CD14-positive monocyte (primary cell): ENCODE measurements at regions not wholly inside any gene's neighbourhood (a gene's known extent, or its start where the extent isn't known, plus 50 kb on each side); places are given as distances from the start of the nearest gene placed in this dataset.

Experiments
- DNase-seq, 3 donors: peaks; one replicate each; pipeline ENCODE4 v3.0.0-alpha.2; 2011 to 2022
- H2AFZ ChIP-seq: 2 replicates; pipeline ENCODE4 v1.6.0; 2012; ENCODE audit warnings: mild to moderate bottlenecking, low read depth, low read length, inconsistent platforms; ENCODE audit not compliant: insufficient read depth, poor library complexity, severe bottlenecking
- H3K27ac ChIP-seq, 2 donors: 1 replicate in 1 of 2; 2 replicates in 1 of 2; pipeline ENCODE4 v1.5.1; 2012 to 2013; ENCODE audit warnings: low read length in 2 of 2, control low read depth in 1 of 2, inconsistent platforms in 1 of 2, low read depth in 1 of 2, mild to moderate bottlenecking in 1 of 2
- H3K27me3 ChIP-seq, 2 donors: one replicate each; pipeline versions ENCODE4 v1.6.0 to v1.6.1; 2011 to 2013; ENCODE audit warnings: low read length in 2 of 2; ENCODE audit not compliant: control insufficient read depth in 2 of 2, insufficient read depth in 2 of 2
- H3K36me3 ChIP-seq, 2 donors: replicated peaks in 1 of 2; 1 replicate in 1 of 2; 2 replicates in 1 of 2; pipeline versions ENCODE4 v1.5.1 to v1.6.1; 2012 to 2013; ENCODE audit warnings: low read length in 2 of 2, control low read depth in 1 of 2, inconsistent platforms in 1 of 2, mild to moderate bottlenecking in 1 of 2; ENCODE audit not compliant: insufficient read depth in 2 of 2, control insufficient read depth in 1 of 2
- H3K4me1 ChIP-seq, 2 donors: 1 replicate in 1 of 2; 2 replicates in 1 of 2; pipeline versions ENCODE4 v1.5.1 to v1.6.1; 2012 to 2013; ENCODE audit warnings: low read length in 2 of 2, control low read depth in 1 of 2, inconsistent platforms in 1 of 2, mild to moderate bottlenecking in 1 of 2, moderate library complexity in 1 of 2; ENCODE audit not compliant: insufficient read depth in 2 of 2, control insufficient read depth in 1 of 2
- H3K4me2 ChIP-seq: replicated peaks from 2 replicates; pipeline ENCODE3; 2012; ENCODE audit warnings: low read length, moderate library complexity, mild to moderate bottlenecking; ENCODE audit not compliant: poor library complexity, severe bottlenecking; ENCODE audit errors: extremely low read depth
- H3K4me3 ChIP-seq, 3 experiments: fragments of 200-600 bp in 1 of 3; sonication (generic) in 1 of 3; replicated peaks in 1 of 3; 1 replicate in 2 of 3; 2 replicates in 1 of 3; pipeline ENCODE4 v1.5.1; 2011 to 2013; ENCODE audit warnings: low read length in 3 of 3, mild to moderate bottlenecking in 3 of 3, control low read depth in 2 of 3, low read depth in 2 of 3, inconsistent platforms in 1 of 3, moderate library complexity in 1 of 3
- H3K79me2 ChIP-seq: 2 replicates; pipeline ENCODE4 v1.6.0; 2012; ENCODE audit warnings: mild to moderate bottlenecking, control low read depth, inconsistent platforms, low read length, moderate library complexity; ENCODE audit not compliant: insufficient read depth
- H3K9ac ChIP-seq: 2 replicates; pipeline ENCODE4 v1.6.0; 2017; ENCODE audit warnings: low read length, mild to moderate bottlenecking; ENCODE audit not compliant: insufficient read depth, poor library complexity, severe bottlenecking
- H3K9me3 ChIP-seq, 2 donors: replicated peaks in 1 of 2; 1 replicate in 1 of 2; 2 replicates in 1 of 2; pipeline versions ENCODE4 v1.5.1 to v1.6.1; 2012 to 2013; ENCODE audit warnings: low read length in 2 of 2, control low read depth in 1 of 2; ENCODE audit not compliant: control insufficient read depth in 1 of 2, insufficient read depth in 1 of 2
- H4K20me1 ChIP-seq: 2 replicates; pipeline ENCODE4 v1.6.0; 2012; ENCODE audit warnings: mild to moderate bottlenecking, low read length, control low read depth, moderate library complexity; ENCODE audit not compliant: insufficient read depth
- H3K27ac Mint-ChIP-seq, 7 donors: one replicate each; pipeline ENCODE4 v1.8.0; 2020; ENCODE audit warnings: mild to moderate bottlenecking in 7 of 7, mixed read lengths in 7 of 7, moderate library complexity in 6 of 7, inconsistent platforms in 2 of 7
- H3K27me3 Mint-ChIP-seq, 3 donors: one replicate each; pipeline ENCODE4 v1.8.0; 2021 to 2022; ENCODE audit warnings: low read depth in 3 of 3, mild to moderate bottlenecking in 3 of 3, mixed read lengths in 3 of 3, moderate library complexity in 3 of 3, inconsistent platforms in 1 of 3
- H3K36me3 Mint-ChIP-seq, 2 donors: one replicate each; pipeline ENCODE4 v1.8.0; 2020; ENCODE audit warnings: mixed read lengths in 2 of 2, inconsistent platforms in 1 of 2, mild to moderate bottlenecking in 1 of 2
- H3K4me1 Mint-ChIP-seq: one replicate; pipeline ENCODE4 v1.8.0; 2020; ENCODE audit warnings: mild to moderate bottlenecking, mixed read lengths
- H3K4me3 Mint-ChIP-seq, 2 donors: one replicate each; pipeline ENCODE4 v1.8.0; 2020; ENCODE audit warnings: mild to moderate bottlenecking in 2 of 2, mixed read lengths in 2 of 2, moderate library complexity in 1 of 2
- H3K9me3 Mint-ChIP-seq, 7 donors: one replicate each; pipeline ENCODE4 v1.8.0; 2020 to 2022; ENCODE audit warnings: mixed read lengths in 7 of 7, mild to moderate bottlenecking in 6 of 7, moderate library complexity in 6 of 7, inconsistent platforms in 2 of 7
- WGBS: methylation state at CpG from one replicate; pipeline ENCODE4 v1.1.5; 2013; ENCODE audit warnings: missing lambda C conversion rate; ENCODE audit not compliant: insufficient coverage; 5-methylcytosine and 5-hydroxymethylcytosine counted together
- intact Hi-C, 2 donors: fragments of 100-400 bp; cut with micrococcal nuclease; formaldehyde crosslinking; loops; one replicate each; pipeline versions ENCODE4 v1.15.0 to v1.15.1; 2023
- TF ChIP-seq, protein P1 (sequence below): fragments of 200-600 bp; IDR thresholded peaks from one replicate; pipeline ENCODE4 v1.8.0; 2022; ENCODE audit warnings: antibody characterized with exemption, mild to moderate bottlenecking

DNA sequence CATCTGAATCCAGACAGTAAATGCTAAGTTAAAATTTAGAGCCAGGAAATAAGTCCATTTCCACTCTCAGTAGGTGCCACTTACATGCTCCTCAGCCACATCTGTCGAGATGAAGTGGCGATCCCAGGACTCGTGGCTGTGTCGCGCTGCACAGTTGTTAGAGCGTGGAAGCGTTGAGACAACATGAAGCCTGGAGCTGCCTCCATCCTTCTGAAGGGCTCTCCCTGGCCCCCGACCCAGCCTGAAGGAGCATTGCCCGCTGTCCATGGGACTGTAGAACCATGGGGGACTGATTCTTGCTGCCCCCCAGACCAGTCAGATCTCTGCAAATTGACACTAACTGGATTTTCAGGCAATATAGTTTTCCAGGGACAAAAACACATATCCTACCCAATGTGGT, 58.9 kb downstream of the IRX1 start:
- Mint-ChIP-seq H3K27ac (no peak overlapping the region), H3K36me3 (no peaks in the 10 kb centered on the region), H3K4me3 (no peak overlapping the region), H3K4me1 (no peaks in the 10 kb centered on the region), H3K27me3 (peaks cover 0 to 2% (median 1%) of the 10 kb centered on the region in 3 donors), H3K9me3 (peaks cover 1 to 13% (median 4%) of the 10 kb centered on the region in 7 donors)
- TF ChIP-seq, protein P1, sequence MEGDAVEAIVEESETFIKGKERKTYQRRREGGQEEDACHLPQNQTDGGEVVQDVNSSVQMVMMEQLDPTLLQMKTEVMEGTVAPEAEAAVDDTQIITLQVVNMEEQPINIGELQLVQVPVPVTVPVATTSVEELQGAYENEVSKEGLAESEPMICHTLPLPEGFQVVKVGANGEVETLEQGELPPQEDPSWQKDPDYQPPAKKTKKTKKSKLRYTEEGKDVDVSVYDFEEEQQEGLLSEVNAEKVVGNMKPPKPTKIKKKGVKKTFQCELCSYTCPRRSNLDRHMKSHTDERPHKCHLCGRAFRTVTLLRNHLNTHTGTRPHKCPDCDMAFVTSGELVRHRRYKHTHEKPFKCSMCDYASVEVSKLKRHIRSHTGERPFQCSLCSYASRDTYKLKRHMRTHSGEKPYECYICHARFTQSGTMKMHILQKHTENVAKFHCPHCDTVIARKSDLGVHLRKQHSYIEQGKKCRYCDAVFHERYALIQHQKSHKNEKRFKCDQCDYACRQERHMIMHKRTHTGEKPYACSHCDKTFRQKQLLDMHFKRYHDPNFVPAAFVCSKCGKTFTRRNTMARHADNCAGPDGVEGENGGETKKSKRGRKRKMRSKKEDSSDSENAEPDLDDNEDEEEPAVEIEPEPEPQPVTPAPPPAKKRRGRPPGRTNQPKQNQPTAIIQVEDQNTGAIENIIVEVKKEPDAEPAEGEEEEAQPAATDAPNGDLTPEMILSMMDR, result no peak
- Histone ChIP-seq H3K79me2 (no peaks in the 10 kb centered on the region), H4K20me1 (no peaks in the 10 kb centered on the region), H3K4me3 (no peak overlapping the region), H3K4me1 (no peaks in the 10 kb centered on the region), H3K27me3 (no peaks in the 10 kb centered on the region), H2AFZ (no peak overlapping the region), H3K27ac (no peak overlapping the region), H3K9me3 (peaks cover 0 to 12% of the 10 kb centered on the region in 2 donors), H3K36me3 (no peaks in the 10 kb centered on the region), H3K4me2 (no peak overlapping the region), H3K9ac (no peak overlapping the region)
- 88% methylated on average over 9 of the region's 9 CpGs for WGBS
- intact Hi-C loops, result no loop called here
- DNase-seq, result no peak

DNA sequence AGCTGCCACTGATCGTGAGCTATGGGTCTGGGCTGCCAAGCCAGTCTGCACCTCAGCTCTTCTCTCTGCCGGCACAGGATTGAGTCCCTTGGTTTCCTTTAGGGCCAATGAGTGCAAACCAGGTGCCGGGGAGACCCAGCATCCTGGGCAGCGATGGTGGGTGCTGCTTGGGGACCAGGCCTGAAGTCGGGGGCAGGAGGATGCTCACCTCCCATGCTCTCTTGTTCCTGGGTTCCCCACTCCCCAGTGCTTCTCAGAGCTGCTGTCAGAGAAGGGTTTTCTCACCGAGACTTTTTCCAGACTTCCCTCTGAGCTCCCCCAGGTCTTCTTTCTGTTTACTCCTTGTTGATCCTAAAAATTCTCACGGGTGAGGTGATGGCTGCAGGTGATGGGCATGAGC, 61.2 kb downstream of the IRX1 start:
- Histone ChIP-seq H3K27me3 (no peaks in the 10 kb centered on the region), H3K4me1 (no peaks in the 10 kb centered on the region), H3K27ac (no peak overlapping the region), H3K9me3 (peaks cover 0 to 7% of the 10 kb centered on the region in 2 donors), H3K36me3 (no peaks in the 10 kb centered on the region), H3K4me3 (no peak overlapping the region), H3K4me2 (no peak overlapping the region), H4K20me1 (no peaks in the 10 kb centered on the region), H3K79me2 (no peaks in the 10 kb centered on the region), H3K9ac (no peak overlapping the region), H2AFZ (no peak overlapping the region)
- H3K27ac Mint-ChIP-seq, result no peak overlapping the region
- H3K4me3 Mint-ChIP-seq, result no peak overlapping the region
- H3K36me3 Mint-ChIP-seq, result no peaks in the 10 kb centered on the region
- intact Hi-C loops, result no loop called here
- TF ChIP-seq, protein P1, result no peak
- H3K9me3 Mint-ChIP-seq, result peaks cover 0 to 6% (median 3%) of the 10 kb centered on the region in 7 donors
- peaks cover 0 to 2% (median 1%) of the 10 kb centered on the region in 3 donors for H3K27me3 Mint-ChIP-seq
- no peaks in the 10 kb centered on the region for H3K4me1 Mint-ChIP-seq
- 78% methylated on average over 5 of the region's 7 CpGs for WGBS
- no peak for DNase-seq
